HFFc6 (cell line): ENCODE measurements at regions not wholly inside any gene's neighbourhood (a gene's known extent, or its start where the extent isn't known, plus 50 kb on each side); places are given as distances from the start of the nearest gene placed in this dataset.
"Not testable (repeated sequence)": the region's sequence is repeated elsewhere in the genome, so short reads cannot be mapped to it uniquely, and the experiment has no call there.

Source experiments
- DNase-seq: peaks from one replicate; pipeline ENCODE4 v3.0.0-alpha.2; 2018
- H3K27ac Mint-ChIP-seq: 2 replicates; pipeline ENCODE4 v1.8.0; 2020; ENCODE audit warnings: mild to moderate bottlenecking, mixed read lengths
- H3K27me3 Mint-ChIP-seq: 2 replicates; pipeline ENCODE4 v1.8.0; 2021; ENCODE audit warnings: mild to moderate bottlenecking, moderate library complexity, mixed read lengths; ENCODE audit not compliant: insufficient read depth
- H3K36me3 Mint-ChIP-seq: 2 replicates; pipeline ENCODE4 v1.8.0; 2021; ENCODE audit warnings: low read depth, mixed read lengths
- H3K4me1 Mint-ChIP-seq: 2 replicates; pipeline ENCODE4 v1.8.0; 2020; ENCODE audit warnings: low read depth, mixed read lengths
- H3K4me3 Mint-ChIP-seq: 2 replicates; pipeline ENCODE4 v1.8.0; 2020; ENCODE audit warnings: mild to moderate bottlenecking, moderate library complexity, mixed read lengths
- H3K9me3 Mint-ChIP-seq: 2 replicates; pipeline ENCODE4 v1.8.0; 2020; ENCODE audit warnings: mild to moderate bottlenecking, mixed read lengths
- TF ChIP-seq, protein P1 (sequence below): fragments of 200-600 bp; sonication (generic); IDR thresholded peaks from 2 replicates; pipeline ENCODE4 v1.5.0; 2021; ENCODE audit warnings: antibody characterized with exemption, mild to moderate bottlenecking

DNA sequence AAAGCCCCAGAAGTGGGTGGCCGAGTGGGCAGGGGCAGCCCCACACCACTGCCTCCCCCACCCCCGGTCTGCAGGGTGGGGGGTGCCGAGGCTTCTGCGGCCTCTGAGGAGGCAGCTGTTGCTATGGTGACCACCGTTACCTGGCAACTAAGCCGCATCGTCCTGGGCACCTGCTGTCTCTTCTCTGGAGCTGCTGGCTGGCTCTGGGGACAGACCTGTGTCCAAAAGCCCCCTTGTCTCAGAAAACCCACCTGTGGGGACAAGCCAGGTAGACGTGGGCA is 79.9 kb upstream of the PRR5 start:
- Mint-ChIP-seq H3K27me3 (peaks cover 7% of the 10 kb centered on the region), H3K27ac (no peak overlapping the region), H3K4me1 (no peaks in the 10 kb centered on the region), H3K36me3 (no peaks in the 10 kb centered on the region), H3K9me3 (no peaks in the 10 kb centered on the region), H3K4me3 (no peak overlapping the region)
- DNase-seq: no peak
- TF ChIP-seq, protein P1, sequence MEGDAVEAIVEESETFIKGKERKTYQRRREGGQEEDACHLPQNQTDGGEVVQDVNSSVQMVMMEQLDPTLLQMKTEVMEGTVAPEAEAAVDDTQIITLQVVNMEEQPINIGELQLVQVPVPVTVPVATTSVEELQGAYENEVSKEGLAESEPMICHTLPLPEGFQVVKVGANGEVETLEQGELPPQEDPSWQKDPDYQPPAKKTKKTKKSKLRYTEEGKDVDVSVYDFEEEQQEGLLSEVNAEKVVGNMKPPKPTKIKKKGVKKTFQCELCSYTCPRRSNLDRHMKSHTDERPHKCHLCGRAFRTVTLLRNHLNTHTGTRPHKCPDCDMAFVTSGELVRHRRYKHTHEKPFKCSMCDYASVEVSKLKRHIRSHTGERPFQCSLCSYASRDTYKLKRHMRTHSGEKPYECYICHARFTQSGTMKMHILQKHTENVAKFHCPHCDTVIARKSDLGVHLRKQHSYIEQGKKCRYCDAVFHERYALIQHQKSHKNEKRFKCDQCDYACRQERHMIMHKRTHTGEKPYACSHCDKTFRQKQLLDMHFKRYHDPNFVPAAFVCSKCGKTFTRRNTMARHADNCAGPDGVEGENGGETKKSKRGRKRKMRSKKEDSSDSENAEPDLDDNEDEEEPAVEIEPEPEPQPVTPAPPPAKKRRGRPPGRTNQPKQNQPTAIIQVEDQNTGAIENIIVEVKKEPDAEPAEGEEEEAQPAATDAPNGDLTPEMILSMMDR: no peak

DNA sequence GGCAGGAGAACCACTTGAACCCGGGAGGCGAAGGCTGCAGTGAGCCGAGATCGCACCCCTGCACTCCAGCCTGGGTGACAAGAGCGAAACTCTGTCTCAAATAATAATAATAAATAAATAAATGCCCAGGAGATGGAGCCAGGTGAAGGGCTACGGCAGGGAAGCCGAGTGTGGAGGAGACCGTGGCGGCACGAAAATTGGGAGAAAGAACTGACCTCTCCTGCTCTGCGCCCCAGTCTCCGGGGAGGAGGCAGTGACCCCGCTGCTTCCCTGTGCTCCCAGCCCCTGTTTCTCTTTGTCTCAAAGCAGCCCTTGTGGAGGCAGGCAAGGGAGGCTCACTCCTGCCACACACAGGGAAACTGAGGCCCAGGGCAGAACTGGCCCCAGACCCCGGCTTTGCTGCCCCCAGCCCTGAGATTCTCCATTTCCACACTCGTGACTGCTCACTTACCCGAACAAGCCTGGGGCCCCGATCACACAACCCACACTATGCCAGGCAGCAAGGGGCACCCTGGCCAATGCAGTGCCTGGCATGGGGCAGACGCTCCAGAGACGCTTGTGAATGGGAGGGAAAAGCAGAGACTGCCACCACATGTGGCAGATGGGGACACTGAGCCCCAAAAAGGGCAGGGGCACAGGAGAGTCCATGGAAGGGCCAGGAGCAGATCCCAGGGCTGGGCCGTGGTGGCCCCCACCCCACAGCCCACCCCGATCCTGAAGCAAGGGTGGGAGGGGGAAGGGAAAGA is 80.4 kb upstream of the PRR5 start:
- Mint-ChIP-seq H3K27me3 (peaks cover 7% of the 10 kb centered on the region), H3K4me3 (no peak overlapping the region), H3K36me3 (no peaks in the 10 kb centered on the region), H3K27ac (no peak overlapping the region), H3K4me1 (no peaks in the 10 kb centered on the region), H3K9me3 (no peaks in the 10 kb centered on the region)
- DNase-seq: no peak
- TF ChIP-seq, protein P1: no peak

DNA sequence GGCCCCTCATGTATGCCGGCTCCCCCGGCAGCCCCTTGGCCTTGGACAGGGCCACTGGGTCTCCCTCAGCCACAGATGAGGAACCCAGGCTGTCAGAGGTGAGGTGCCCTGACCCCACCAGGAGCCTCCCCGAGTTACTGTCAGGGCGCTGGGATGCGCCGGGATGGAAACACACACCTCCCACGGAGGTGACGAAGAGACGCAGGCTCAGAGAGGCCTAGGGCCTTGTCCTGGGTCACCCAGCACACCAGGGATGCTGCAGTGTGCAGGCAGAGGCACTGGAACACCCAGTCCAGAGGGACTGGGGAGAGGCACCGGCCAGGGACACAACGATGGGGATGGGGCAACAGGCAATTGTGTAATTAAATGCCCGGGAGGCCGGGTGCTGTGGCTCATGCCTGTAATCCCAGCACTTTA is 81.2 kb upstream of the PRR5 start:
- Mint-ChIP-seq H3K36me3 (no peaks in the 10 kb centered on the region), H3K4me3 (no peak overlapping the region), H3K27me3 (peaks cover 5% of the 10 kb centered on the region), H3K4me1 (no peaks in the 10 kb centered on the region), H3K27ac (no peak overlapping the region), H3K9me3 (no peaks in the 10 kb centered on the region)
- TF ChIP-seq, protein P1: no peak
- DNase-seq: no peak

DNA sequence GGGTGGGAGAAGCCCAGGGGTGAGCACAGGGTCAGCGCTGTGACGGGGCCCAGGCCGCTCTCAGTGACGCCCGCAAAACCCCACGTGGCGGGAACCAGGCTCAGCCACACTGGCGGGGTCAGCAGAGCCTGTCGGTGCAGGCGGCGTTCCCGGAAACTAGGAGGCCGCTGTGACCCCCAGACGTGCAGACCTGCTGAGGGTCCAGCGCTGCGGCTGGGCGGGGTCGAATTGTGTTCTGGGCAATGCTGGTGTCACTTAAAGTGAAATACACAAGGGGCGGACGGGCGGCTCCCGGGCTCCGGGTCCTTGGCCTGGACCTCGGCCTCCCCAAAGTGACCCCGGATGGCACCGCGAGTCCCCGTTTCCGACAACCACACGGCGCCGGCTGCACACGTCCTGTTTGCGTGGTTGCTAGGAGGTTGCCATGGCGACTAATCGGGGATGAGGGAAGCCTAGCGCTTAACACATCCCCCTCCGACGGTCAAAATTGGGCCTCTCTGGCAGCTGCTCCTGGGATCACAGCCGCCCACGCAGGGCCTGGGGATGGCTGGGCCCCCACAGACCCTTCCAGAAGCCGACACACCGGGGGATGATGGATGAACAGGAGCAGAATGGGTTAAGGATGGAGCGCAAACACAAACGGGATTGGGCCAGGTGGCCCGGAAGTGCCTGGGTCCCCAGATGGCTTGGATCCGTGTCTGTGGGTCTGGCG is 81.7 kb upstream of the PRR5 start:
- DNase-seq: no peak
- Mint-ChIP-seq H3K36me3 (no peaks in the 10 kb centered on the region), H3K27ac (peak overlapping the region; percentile 55; the same call in 1 of the 2 replicates), H3K9me3 (peaks cover 3% of the 10 kb centered on the region; the same call in 1 of the 2 replicates), H3K4me1 (no peaks in the 10 kb centered on the region), H3K4me3 (no peak overlapping the region), H3K27me3 (peaks cover 5% of the 10 kb centered on the region)
- TF ChIP-seq, protein P1: no peak

DNA sequence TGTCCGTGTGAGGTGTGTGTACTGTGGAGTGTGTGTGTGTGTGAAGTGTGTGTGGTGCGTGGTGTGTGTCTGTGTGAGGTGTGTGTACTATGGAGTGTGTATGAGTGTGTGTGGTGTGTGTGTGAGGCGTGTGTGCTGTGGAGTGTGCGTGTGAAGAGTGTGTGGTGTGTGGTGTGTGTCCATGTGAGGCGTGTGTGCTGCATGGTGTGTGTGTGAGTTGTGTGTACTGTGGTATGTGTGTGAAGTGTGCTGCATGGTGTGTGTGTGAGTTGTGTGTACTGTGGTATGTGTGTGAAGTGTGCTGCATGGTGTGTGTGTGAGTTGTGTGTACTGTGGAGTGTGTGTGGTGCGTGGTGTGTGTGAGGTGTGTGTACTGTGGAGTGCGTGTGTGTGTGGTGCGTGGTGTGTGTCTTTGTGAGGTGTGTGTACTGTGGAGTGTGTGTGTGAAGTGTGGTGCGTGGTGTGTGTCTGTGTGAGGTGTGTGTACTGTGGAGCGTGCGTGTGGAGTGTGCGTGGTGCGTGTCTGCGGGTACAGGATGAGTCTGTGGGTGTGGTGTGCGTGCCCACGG is 82.4 kb upstream of the PRR5 start:
- H3K9me3 Mint-ChIP-seq, H3K27me3 Mint-ChIP-seq, H3K4me1 Mint-ChIP-seq, H3K36me3 Mint-ChIP-seq, H3K4me3 Mint-ChIP-seq, DNase-seq, H3K27ac Mint-ChIP-seq: not testable (repeated sequence)

DNA sequence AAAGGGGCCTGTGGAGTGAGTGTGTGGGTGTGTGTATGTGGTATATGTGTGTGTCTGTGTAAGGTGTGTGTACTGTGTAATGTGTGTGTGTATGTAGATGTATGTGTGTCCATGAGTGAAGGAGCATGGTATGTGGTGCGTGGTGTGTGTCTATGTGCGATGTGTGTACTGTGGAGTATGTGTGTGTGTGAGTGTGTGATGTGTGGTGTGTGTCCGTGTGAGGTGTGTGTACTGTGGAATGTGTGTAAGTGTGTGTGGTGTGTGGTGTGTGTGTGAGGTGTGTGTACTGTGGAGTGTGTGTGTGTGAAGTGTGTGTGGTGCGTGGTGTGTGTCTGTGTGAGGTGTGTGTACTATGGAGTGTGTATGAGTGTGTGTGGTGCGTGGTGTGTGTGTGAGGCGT is 83.1 kb upstream of the PRR5 start:
- H3K4me3 Mint-ChIP-seq, DNase-seq, H3K4me1 Mint-ChIP-seq, H3K27me3 Mint-ChIP-seq, H3K36me3 Mint-ChIP-seq, H3K27ac Mint-ChIP-seq: not testable (repeated sequence)
- peaks cover 13% of the 10 kb centered on the region for H3K9me3 Mint-ChIP-seq
